BJ (cell line): ENCODE measurements at regions not wholly inside any gene's neighbourhood (a gene's known extent, or its start where the extent isn't known, plus 50 kb on each side); places are given as distances from the start of the nearest gene placed in this dataset.

Experiments
- CTCF ChIA-PET: fragments of 350-600 bp; formaldehyde crosslinking; extraction: SDS; loops from one replicate; lab custom pipeline; 2021; ENCODE audit warnings: antibody characterized with exemption, inconsistent platforms; lab: Yijun Ruan, JAX
- POLR2A ChIA-PET: fragments of 300-600 bp; sonication (Branson Sonifier 250); formaldehyde crosslinking; extraction: SDS; loops from one replicate; lab custom pipeline; 2021; ENCODE audit warnings: antibody characterized with exemption; lab: Charles Lee
- DNase-seq: peaks from one replicate; pipeline ENCODE4 v3.0.0-alpha.2; 2011; ENCODE audit warnings: low read depth
- H3K27me3 ChIP-seq: 2 replicates; pipeline ENCODE4 v1.6.0; 2011; ENCODE audit warnings: low read length; ENCODE audit not compliant: control insufficient read depth, insufficient read depth
- H3K36me3 ChIP-seq: 2 replicates; pipeline ENCODE4 v1.5.1; 2011; ENCODE audit warnings: low read length; ENCODE audit not compliant: control insufficient read depth, insufficient read depth
- H3K4me3 ChIP-seq: 2 replicates; pipeline ENCODE4 v1.5.1; 2011; ENCODE audit warnings: low read depth, mild to moderate bottlenecking, control low read depth, low read length
- CTCF ChIP-seq: IDR thresholded peaks from 2 replicates; pipeline ENCODE4 v1.5.1; 2011; ENCODE audit warnings: low read depth, mild to moderate bottlenecking, control low read depth, inconsistent platforms, low read length, moderate library complexity; ENCODE audit not compliant: insufficient read depth

DNA sequence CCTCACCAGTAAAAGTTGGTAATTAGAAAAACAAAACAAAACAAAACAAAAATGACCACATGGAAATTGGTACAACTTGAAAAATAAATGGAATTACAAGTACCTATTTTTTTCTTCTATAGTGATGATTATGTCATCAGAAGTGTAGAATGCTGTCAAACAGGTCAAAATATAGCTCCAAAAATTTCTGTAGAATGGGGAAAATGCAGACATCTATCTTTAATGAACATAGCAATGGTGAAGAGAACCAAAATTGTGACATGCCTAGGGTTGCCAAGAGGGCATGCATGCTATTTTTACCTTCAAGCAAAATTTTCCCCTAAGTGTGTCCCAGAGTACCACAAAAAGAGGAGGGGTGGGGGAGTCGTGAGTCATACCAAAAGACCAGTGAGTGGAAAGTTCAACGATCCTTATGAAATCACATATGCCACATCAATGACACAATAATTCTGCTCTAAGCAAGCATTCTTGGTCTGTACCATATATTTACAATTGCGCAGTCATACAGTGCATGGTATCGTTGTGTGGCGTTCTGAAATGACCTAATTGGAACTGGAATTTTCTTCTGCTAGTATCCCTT lies 1436.4 kb downstream of the SUCLG1 start:
- Histone ChIP-seq H3K27me3 (no peaks in the 10 kb centered on the region), H3K4me3 (no peak overlapping the region), H3K36me3 (no peaks in the 10 kb centered on the region)
- no peak for DNase-seq
- no peak for TF ChIP-seq CTCF
- ChIA-PET POLR2A (no interaction called here), CTCF (no interaction called here)

GRCh38 chr2:83017366-83018090 lies 1441.6 kb downstream of the SUCLG1 start:
- no peak overlapping the region for H3K4me3 ChIP-seq
- CTCF ChIA-PET = no interaction called here
- no peaks in the 10 kb centered on the region for H3K27me3 ChIP-seq
- no peak for TF ChIP-seq CTCF
- POLR2A ChIA-PET = no interaction called here
- no peak for DNase-seq
- H3K36me3 ChIP-seq = no peaks in the 10 kb centered on the region

DNA sequence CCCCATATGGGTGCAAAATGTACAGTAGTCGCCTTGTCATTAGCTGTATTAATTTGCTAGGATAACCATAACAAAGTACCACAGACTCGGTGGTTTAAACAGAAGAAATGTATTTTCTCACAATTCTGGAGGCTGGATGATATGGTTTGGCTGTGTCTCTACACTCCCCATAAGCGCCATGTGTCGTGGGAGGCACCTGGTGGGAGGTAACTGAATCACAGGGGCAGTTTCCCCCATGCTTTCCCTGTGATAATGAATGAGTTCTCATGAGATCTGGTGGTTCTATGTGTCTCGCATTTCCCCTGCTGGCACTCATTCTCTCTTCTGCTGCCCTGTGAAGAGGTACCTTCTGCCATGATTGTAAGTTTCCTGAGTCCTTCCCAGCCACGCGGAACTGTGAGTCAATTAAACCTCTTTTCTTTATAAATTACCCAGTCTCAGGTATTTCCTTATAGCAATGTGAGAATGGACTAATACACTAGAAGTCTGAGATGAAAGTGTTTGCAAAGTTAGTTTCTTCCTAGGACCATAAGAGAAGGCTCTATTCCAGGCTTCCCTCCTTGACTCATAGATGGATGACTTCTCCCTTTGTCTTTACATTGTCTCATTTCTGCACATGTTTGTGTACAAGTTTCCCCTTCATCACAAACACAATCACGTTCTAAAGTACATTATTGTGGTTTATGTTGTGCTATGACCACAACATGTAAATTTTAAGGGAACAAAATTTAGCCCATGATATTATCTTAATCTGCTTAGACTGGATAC lies 1442.6 kb downstream of the SUCLG1 start:
- TF ChIP-seq CTCF = no peak
- no peak for DNase-seq
- Histone ChIP-seq H3K4me3 (no peak overlapping the region), H3K27me3 (no peaks in the 10 kb centered on the region), H3K36me3 (no peaks in the 10 kb centered on the region)
- ChIA-PET CTCF (no interaction called here), POLR2A (no interaction called here)

- Histone ChIP-seq H3K27me3 (no peaks in the 10 kb centered on the region), H3K36me3 (no peaks in the 10 kb centered on the region), H3K4me3 (no peak overlapping the region)
- TF ChIP-seq CTCF = no peak
- no peak for DNase-seq
- ChIA-PET POLR2A (no interaction called here), CTCF (no interaction called here)
Measured at GRCh38 chr2:83015900-83016299, 1443.2 kb downstream of the SUCLG1 start.

GRCh38 chr2:83015035-83015715 lies 1443.9 kb downstream of the SUCLG1 start:
- TF ChIP-seq CTCF = no peak
- no peaks in the 10 kb centered on the region for H3K36me3 ChIP-seq
- no peaks in the 10 kb centered on the region for H3K27me3 ChIP-seq
- H3K4me3 ChIP-seq = no peak overlapping the region
- POLR2A ChIA-PET = no interaction called here
- CTCF ChIA-PET = no interaction called here
- DNase-seq = no peak
